SW 1271 (cell line): ENCODE measurements at regions not wholly inside any gene's neighbourhood (a gene's known extent, or its start where the extent isn't known, plus 50 kb on each side); places are given as distances from the start of the nearest gene placed in this dataset.
"Not testable (repeated sequence)": the region's sequence is repeated elsewhere in the genome, so short reads cannot be mapped to it uniquely, and the experiment has no call there.

Experiments
- DNase-seq, 2 experiments: peaks; one replicate each; lab custom pipeline; 2025; lab: John Stamatoyannopoulos, UW

GRCh38 chrX:39765327-39765726 lies 332.4 kb downstream of the BCOR start:
- DNase-seq, result no peak

- no peak for DNase-seq
Observed at GRCh38 chrX:39766085-39766726, 331.6 kb downstream of the BCOR start.

GRCh38 chrX:39766855-39767254 lies 330.9 kb downstream of the BCOR start:
- no peak for DNase-seq

GRCh38 chrX:39767446-39767845 lies 330.3 kb downstream of the BCOR start:
- DNase-seq, result no peak

GRCh38 chrX:39769748-39770147 lies 328.0 kb downstream of the BCOR start:
- no peak for DNase-seq

GRCh38 chrX:39771089-39771488 lies 326.7 kb downstream of the BCOR start:
- DNase-seq, result no peak

- no peak for DNase-seq
Observed at GRCh38 chrX:39772057-39772832, 325.5 kb downstream of the BCOR start.

- DNase-seq, result no peak
Observed at GRCh38 chrX:39773150-39773549, 324.6 kb downstream of the BCOR start.

GRCh38 chrX:39773923-39774773 lies 323.6 kb downstream of the BCOR start:
- DNase-seq, result no peak

GRCh38 chrX:39774774-39775328 lies 322.9 kb downstream of the BCOR start:
- DNase-seq, result no peak

- no peak for DNase-seq
Observed at GRCh38 chrX:39777623-39778025, 320.1 kb downstream of the BCOR start.

GRCh38 chrX:39779952-39780783 lies 317.6 kb downstream of the BCOR start:
- no peak for DNase-seq

GRCh38 chrX:39782276-39782675 lies 315.5 kb downstream of the BCOR start:
- DNase-seq, result no peak

- DNase-seq, result no peak
Observed at GRCh38 chrX:39787999-39788398, 309.8 kb downstream of the BCOR start.

GRCh38 chrX:39788521-39788920 lies 309.2 kb downstream of the BCOR start:
- no peak for DNase-seq

GRCh38 chrX:39791691-39792090 lies 306.1 kb downstream of the BCOR start:
- no peak for DNase-seq

GRCh38 chrX:39795605-39796004 lies 302.2 kb downstream of the BCOR start:
- DNase-seq, result no peak

GRCh38 chrX:39796856-39797255 lies 300.9 kb downstream of the BCOR start:
- no peak for DNase-seq

- not testable (repeated sequence) for DNase-seq
Observed at GRCh38 chrX:39798488-39798887, 299.3 kb downstream of the BCOR start.

GRCh38 chrX:39802354-39802753 lies 295.4 kb downstream of the BCOR start:
- no peak for DNase-seq

- no peak for DNase-seq
Observed at GRCh38 chrX:39802908-39803307, 294.9 kb downstream of the BCOR start.

- DNase-seq, result no peak
Observed at GRCh38 chrX:39805022-39805421, 292.7 kb downstream of the BCOR start.
